Spleen (tissue), 7 donors: ENCODE measurements at regions not wholly inside any gene's neighbourhood (a gene's known extent, or its start where the extent isn't known, plus 50 kb on each side); places are given as distances from the start of the nearest gene placed in this dataset.

Experiments used
- POLR2A ChIP-seq, 3 donors: fragments of 450-650 bp; IDR thresholded peaks; one replicate each; pipeline ENCODE4 v1.5.1; 2017; ENCODE audit warnings: antibody characterized with exemption in 3 of 3, mild to moderate bottlenecking in 1 of 3
- POLR2AphosphoS5 ChIP-seq, 3 donors: sonication (generic); formaldehyde crosslinking; IDR thresholded peaks; one replicate each; pipeline ENCODE4 v1.5.1; 2017; ENCODE audit warnings: antibody characterized with exemption in 3 of 3
- TF ChIP-seq, protein P1 (sequence below), 11 experiments: fragments of 200-600 bp in 7 of 11; fragments of 450-650 bp in 4 of 11; sonication (generic) in 4 of 11; IDR thresholded peaks in 8 of 11; conservative IDR thresholded peaks in 3 of 11; 1 replicate in 7 of 11; 2 replicates in 4 of 11; pipeline versions ENCODE4 v1.4.0 to v1.8.0; 2016 to 2021; ENCODE audit warnings: antibody characterized with exemption in 11 of 11, inconsistent platforms in 4 of 11, mild to moderate bottlenecking in 1 of 11
- donor health status: DM: no; HTN: no; CAD: no; lungs with moderate emphysema.
- donor health status: DM: no; HTN: no; CAD: no.
- donor health status: DM: no; HTN: no; CAD: no.

DNA sequence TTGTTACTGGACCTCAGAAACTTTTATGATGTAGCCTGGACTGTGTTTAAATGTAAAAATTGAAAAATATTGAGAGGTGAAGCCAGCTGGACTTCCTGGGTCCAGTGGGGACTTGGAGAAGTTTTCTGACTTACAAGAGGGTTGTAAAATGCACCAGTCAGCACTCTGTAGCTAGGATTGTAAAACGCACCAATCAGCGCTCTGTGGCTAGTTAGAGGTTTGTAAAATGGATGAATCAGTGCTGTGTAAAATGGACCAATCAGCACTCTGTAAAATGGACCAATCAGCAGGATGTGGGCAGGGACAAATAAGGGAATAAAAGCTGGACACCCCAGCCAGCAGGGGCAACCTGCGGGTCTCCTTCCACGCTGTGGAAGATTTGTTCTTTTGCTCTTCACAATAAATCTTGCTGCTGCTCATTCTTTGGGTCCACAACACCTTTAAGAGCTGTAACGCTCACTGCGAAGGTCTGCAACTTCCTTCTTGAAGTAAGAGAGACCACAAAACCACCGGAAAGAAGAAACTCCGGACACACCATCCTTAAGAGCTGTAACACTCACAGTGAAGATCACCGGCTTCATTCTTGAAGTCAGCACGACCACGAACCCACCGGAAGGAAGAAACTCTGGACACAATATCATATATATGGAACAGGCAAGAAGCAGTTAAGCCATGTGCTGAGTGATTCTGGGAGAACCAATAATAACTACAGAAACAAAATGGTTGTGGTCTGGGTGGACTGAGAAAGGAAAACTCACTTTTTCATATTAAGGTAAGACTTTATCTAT, 201.3 kb downstream of the GABRG2 start:
- TF ChIP-seq POLR2A (IDR thresholded peaks at IDR 0.05) (no peak), POLR2AphosphoS5 (IDR thresholded peaks at IDR 0.05) (no peak)
- TF ChIP-seq, protein P1, sequence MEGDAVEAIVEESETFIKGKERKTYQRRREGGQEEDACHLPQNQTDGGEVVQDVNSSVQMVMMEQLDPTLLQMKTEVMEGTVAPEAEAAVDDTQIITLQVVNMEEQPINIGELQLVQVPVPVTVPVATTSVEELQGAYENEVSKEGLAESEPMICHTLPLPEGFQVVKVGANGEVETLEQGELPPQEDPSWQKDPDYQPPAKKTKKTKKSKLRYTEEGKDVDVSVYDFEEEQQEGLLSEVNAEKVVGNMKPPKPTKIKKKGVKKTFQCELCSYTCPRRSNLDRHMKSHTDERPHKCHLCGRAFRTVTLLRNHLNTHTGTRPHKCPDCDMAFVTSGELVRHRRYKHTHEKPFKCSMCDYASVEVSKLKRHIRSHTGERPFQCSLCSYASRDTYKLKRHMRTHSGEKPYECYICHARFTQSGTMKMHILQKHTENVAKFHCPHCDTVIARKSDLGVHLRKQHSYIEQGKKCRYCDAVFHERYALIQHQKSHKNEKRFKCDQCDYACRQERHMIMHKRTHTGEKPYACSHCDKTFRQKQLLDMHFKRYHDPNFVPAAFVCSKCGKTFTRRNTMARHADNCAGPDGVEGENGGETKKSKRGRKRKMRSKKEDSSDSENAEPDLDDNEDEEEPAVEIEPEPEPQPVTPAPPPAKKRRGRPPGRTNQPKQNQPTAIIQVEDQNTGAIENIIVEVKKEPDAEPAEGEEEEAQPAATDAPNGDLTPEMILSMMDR (IDR thresholded peaks at IDR 0.05 in 8 of 11, conservative IDR thresholded peaks at IDR 0.05 in 3 of 11): no peak
